GM12878 (cell line): ENCODE measurements at regions not wholly inside any gene's neighbourhood (a gene's known extent, or its start where the extent isn't known, plus 50 kb on each side); places are given as distances from the start of the nearest gene placed in this dataset.

ENCODE experiments used
- ATAC-seq: fragments of 200-7000 bp; cut with Tn5 transposase; 3 replicates; pipeline ENCODE4 v1.9.1; 2020; ENCODE audit warnings: mild to moderate bottlenecking, moderate library complexity
- BruUV-seq: library from RNA; stranded (reverse); fragments of 400-500 nt; replicated peaks from 2 replicates; lab custom pipeline; 2021; lab: Mats Ljungman, UMichigan
- CTCF ChIA-PET: fragments of 300-600 bp; sonication (Branson Sonifier 250); formaldehyde crosslinking; extraction: SDS; loops from one replicate; lab custom pipeline; 2021; ENCODE audit warnings: inconsistent platforms; lab: Yijun Ruan, JAX
- POLR2A ChIA-PET: fragments of 350-600 bp; formaldehyde crosslinking; extraction: SDS; loops from one replicate; lab custom pipeline; 2021; ENCODE audit warnings: inconsistent platforms; lab: Charles Lee
- RAD21 ChIA-PET: fragments of 300-600 bp; sonication (Branson Sonifier 250); formaldehyde crosslinking; loops from one replicate; lab custom pipeline; 2023; ENCODE audit warnings: antibody characterized with exemption; ENCODE audit not compliant: unreplicated experiment; lab: Charles Lee
- SMC1A ChIA-PET: fragments of 300-600 bp; sonication (Branson Sonifier 250); formaldehyde crosslinking; loops from one replicate; lab custom pipeline; 2023; ENCODE audit not compliant: unreplicated experiment, uncharacterized antibody; lab: Charles Lee
- DNase-seq: peaks from one replicate; pipeline ENCODE4 v3.0.0-alpha.2; 2011; ENCODE audit warnings: low read depth, low spot score
- FAIRE-seq: peaks from 3 replicates; lab custom pipeline; 2011; peaks lifted over from hg19 to GRCh38; lab: Jason Lieb, UNC
- H2AFZ ChIP-seq: 2 replicates; pipeline ENCODE4 v1.6.0; 2011; ENCODE audit warnings: low read depth, low read length, control low read depth; ENCODE audit not compliant: control insufficient read depth
- H3K27ac ChIP-seq: 2 replicates; pipeline ENCODE4 v1.5.1; 2011; ENCODE audit warnings: control low read depth; ENCODE audit not compliant: control insufficient read depth, insufficient read depth
- H3K27me3 ChIP-seq, 2 experiments: replicated peaks in 1 of 2; 2 replicates each; pipeline versions ENCODE4 v1.6.0 to v1.6.1; 2011; ENCODE audit warnings: low read length in 1 of 2; ENCODE audit not compliant: control insufficient read depth in 2 of 2, insufficient read depth in 2 of 2
- H3K36me3 ChIP-seq, 2 experiments: 2 replicates each; pipeline ENCODE4 v1.5.1; 2011; ENCODE audit warnings: low read length in 1 of 2; ENCODE audit not compliant: control insufficient read depth in 2 of 2, insufficient read depth in 2 of 2
- H3K4me1 ChIP-seq: 2 replicates; pipeline ENCODE4 v1.6.1; 2011; ENCODE audit warnings: mild to moderate bottlenecking, low read length, moderate library complexity, mixed read lengths; ENCODE audit not compliant: control insufficient read depth, insufficient read depth
- H3K4me2 ChIP-seq: 2 replicates; pipeline ENCODE4 v1.6.0; 2011; ENCODE audit warnings: control low read depth; ENCODE audit not compliant: control insufficient read depth, insufficient read depth
- H3K4me3 ChIP-seq: fragments of 200-600 bp; sonication (generic); 2 replicates; pipeline ENCODE4 v1.5.1; 2016
- H3K79me2 ChIP-seq: 2 replicates; pipeline ENCODE4 v1.6.0; 2011; ENCODE audit warnings: low read length; ENCODE audit not compliant: control insufficient read depth, insufficient read depth
- H3K9ac ChIP-seq: 2 replicates; pipeline ENCODE4 v1.8.0; 2011; ENCODE audit warnings: low read length, control low read depth, mixed read lengths; ENCODE audit not compliant: control insufficient read depth, insufficient read depth
- H3K9me3 ChIP-seq: replicated peaks from 3 replicates; pipeline ENCODE4 v1.5.1; 2011; ENCODE audit warnings: mild to moderate bottlenecking, low read length; ENCODE audit not compliant: control insufficient read depth, insufficient read depth
- H4K20me1 ChIP-seq: 2 replicates; pipeline ENCODE4 v1.6.0; 2011; ENCODE audit not compliant: control insufficient read depth, insufficient read depth
- BACH1 ChIP-seq: fragments of 450-650 bp; IDR thresholded peaks from 2 replicates; pipeline ENCODE4 v1.6.1; 2017; ENCODE audit warnings: mild to moderate bottlenecking, borderline replicate concordance
- HDAC2 ChIP-seq: fragments of 200-600 bp; sonication (generic); IDR thresholded peaks from 2 replicates; pipeline ENCODE4 v1.6.1; 2017
- IKZF2 ChIP-seq, 2 experiments: fragments of 450-650 bp; IDR thresholded peaks; 2 replicates each; pipeline ENCODE4 v1.6.1; 2017; ENCODE audit warnings: mild to moderate bottlenecking in 2 of 2, moderate library complexity in 2 of 2
- KAT2A ChIP-seq: conservative IDR thresholded peaks from 2 replicates; pipeline ENCODE4 v1.6.1; 2011; ENCODE audit warnings: low read depth, low read length; ENCODE audit not compliant: control insufficient read depth
- KDM1A ChIP-seq: fragments of 200-600 bp; sonication (generic); IDR thresholded peaks from 2 replicates; pipeline ENCODE4 v1.6.1; 2016; ENCODE audit warnings: borderline replicate concordance
- NFXL1 ChIP-seq: fragments of 450-650 bp; IDR thresholded peaks from 2 replicates; pipeline ENCODE4 v1.6.1; 2017; ENCODE audit warnings: antibody characterized with exemption, mild to moderate bottlenecking, borderline replicate concordance
- PAX8 ChIP-seq: fragments of 450-650 bp; IDR thresholded peaks from 2 replicates; pipeline ENCODE4 v1.6.1; 2017; ENCODE audit warnings: mild to moderate bottlenecking, moderate library complexity
- PML ChIP-seq: IDR thresholded peaks from 2 replicates; pipeline ENCODE4 v1.6.1; 2012; ENCODE audit warnings: low read length, inconsistent platforms
- USF1 ChIP-seq: IDR thresholded peaks from 2 replicates; pipeline ENCODE4 v1.6.1; 2011; ENCODE audit warnings: borderline replicate concordance, low read depth, mild to moderate bottlenecking, moderate library complexity, mixed read lengths, low read length; ENCODE audit not compliant: insufficient read depth; ENCODE audit errors: extremely low read length
- WGBS: methylation state at CpG from one replicate; pipeline ENCODE4 v1.1.6; 2016; ENCODE audit warnings: low lambda C conversion rate; ENCODE audit not compliant: insufficient replicate concordance, insufficient coverage; ENCODE audit errors: missing lambda C conversion rate; 5-methylcytosine and 5-hydroxymethylcytosine counted together
- in situ Hi-C: fragments of 300-500 bp; cut with MboI; formaldehyde crosslinking; loops from 9 replicates; pipeline ENCODE4 v1.14.3; 2018; ENCODE audit warnings: mixed read lengths
- intact Hi-C: fragments of 100-400 bp; cut with micrococcal nuclease; formaldehyde crosslinking; loops from one replicate; pipeline ENCODE4 v1.14.2; 2022; ENCODE audit not compliant: unreplicated experiment
- TF ChIP-seq, protein P1 (sequence below): fragments of 450-650 bp; IDR thresholded peaks from 2 replicates; pipeline ENCODE4 v1.6.1; 2016; ENCODE audit warnings: mild to moderate bottlenecking, moderate library complexity, borderline replicate concordance
- TF ChIP-seq, protein P2 (sequence below): fragments of 150-350 bp; IDR thresholded peaks from 2 replicates; pipeline ENCODE4 v1.6.1; 2014; ENCODE audit warnings: mild to moderate bottlenecking, low read depth, low read length
- TF ChIP-seq, protein P3 (sequence below): IDR thresholded peaks from 2 replicates; pipeline ENCODE4 v1.6.1; 2011; ENCODE audit warnings: low read depth, low read length, improper control_type of control experiment, borderline replicate concordance

DNA sequence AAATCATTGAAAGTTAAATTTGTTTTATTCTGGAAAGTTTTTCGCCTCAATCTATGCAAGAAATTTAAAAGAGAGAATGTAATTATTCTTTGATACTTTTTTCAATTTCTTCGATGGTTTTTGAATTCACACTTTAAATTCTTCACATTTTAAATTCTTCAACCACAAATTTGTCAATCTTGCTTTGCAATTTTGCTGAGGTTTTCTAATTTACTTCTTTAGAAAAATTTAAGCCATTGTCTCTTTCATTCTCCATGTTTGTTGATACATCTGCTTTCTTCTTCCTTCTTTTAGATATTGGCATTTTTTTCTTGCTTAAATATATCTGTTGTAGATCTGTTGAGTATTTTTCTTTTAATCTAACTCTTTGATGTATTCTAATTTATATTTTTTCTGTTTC, 301.9 kb upstream of the DSEL start:
- Histone ChIP-seq H3K9ac (no peak overlapping the region), H4K20me1 (no peaks in the 10 kb centered on the region), H3K9me3 (no peaks in the 10 kb centered on the region), H3K27me3 (no peaks in the 10 kb centered on the region), H3K79me2 (no peaks in the 10 kb centered on the region), H2AFZ (no peak overlapping the region), H3K4me3 (no peak overlapping the region), H3K4me2 (no peak overlapping the region), H3K27ac (no peak overlapping the region), H3K36me3 (no peaks in the 10 kb centered on the region), H3K4me1 (no peaks in the 10 kb centered on the region)
- TF ChIP-seq HDAC2 (no peak), KAT2A (no peak), PML (no peak), NFXL1 (no peak), BACH1 (no peak), IKZF2 (IDR thresholded peaks at IDR 0.05) (no peak), USF1 (no peak), PAX8 (no peak), KDM1A (no peak)
- TF ChIP-seq, protein P1, sequence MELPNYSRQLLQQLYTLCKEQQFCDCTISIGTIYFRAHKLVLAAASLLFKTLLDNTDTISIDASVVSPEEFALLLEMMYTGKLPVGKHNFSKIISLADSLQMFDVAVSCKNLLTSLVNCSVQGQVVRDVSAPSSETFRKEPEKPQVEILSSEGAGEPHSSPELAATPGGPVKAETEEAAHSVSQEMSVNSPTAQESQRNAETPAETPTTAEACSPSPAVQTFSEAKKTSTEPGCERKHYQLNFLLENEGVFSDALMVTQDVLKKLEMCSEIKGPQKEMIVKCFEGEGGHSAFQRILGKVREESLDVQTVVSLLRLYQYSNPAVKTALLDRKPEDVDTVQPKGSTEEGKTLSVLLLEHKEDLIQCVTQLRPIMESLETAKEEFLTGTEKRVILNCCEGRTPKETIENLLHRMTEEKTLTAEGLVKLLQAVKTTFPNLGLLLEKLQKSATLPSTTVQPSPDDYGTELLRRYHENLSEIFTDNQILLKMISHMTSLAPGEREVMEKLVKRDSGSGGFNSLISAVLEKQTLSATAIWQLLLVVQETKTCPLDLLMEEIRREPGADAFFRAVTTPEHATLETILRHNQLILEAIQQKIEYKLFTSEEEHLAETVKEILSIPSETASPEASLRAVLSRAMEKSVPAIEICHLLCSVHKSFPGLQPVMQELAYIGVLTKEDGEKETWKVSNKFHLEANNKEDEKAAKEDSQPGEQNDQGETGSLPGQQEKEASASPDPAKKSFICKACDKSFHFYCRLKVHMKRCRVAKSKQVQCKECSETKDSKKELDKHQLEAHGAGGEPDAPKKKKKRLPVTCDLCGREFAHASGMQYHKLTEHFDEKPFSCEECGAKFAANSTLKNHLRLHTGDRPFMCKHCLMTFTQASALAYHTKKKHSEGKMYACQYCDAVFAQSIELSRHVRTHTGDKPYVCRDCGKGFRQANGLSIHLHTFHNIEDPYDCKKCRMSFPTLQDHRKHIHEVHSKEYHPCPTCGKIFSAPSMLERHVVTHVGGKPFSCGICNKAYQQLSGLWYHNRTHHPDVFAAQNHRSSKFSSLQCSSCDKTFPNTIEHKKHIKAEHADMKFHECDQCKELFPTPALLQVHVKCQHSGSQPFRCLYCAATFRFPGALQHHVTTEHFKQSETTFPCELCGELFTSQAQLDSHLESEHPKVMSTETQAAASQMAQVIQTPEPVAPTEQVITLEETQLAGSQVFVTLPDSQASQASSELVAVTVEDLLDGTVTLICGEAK: no peak
- TF ChIP-seq, protein P2, sequence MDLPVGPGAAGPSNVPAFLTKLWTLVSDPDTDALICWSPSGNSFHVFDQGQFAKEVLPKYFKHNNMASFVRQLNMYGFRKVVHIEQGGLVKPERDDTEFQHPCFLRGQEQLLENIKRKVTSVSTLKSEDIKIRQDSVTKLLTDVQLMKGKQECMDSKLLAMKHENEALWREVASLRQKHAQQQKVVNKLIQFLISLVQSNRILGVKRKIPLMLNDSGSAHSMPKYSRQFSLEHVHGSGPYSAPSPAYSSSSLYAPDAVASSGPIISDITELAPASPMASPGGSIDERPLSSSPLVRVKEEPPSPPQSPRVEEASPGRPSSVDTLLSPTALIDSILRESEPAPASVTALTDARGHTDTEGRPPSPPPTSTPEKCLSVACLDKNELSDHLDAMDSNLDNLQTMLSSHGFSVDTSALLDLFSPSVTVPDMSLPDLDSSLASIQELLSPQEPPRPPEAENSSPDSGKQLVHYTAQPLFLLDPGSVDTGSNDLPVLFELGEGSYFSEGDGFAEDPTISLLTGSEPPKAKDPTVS: no peak
- TF ChIP-seq, protein P3, sequence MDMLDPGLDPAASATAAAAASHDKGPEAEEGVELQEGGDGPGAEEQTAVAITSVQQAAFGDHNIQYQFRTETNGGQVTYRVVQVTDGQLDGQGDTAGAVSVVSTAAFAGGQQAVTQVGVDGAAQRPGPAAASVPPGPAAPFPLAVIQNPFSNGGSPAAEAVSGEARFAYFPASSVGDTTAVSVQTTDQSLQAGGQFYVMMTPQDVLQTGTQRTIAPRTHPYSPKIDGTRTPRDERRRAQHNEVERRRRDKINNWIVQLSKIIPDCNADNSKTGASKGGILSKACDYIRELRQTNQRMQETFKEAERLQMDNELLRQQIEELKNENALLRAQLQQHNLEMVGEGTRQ: no peak
- in situ Hi-C loops (no loop called here), intact Hi-C loops (no loop called here)
- WGBS: 0% methylated on average over 2 of the region's 2 CpGs
- DNase-seq (no peak), FAIRE-seq (no peak), ATAC-seq (no peak)
- SMC1A ChIA-PET: no interaction called here
- no TSS peak for BruUV-seq
- CTCF ChIA-PET: no interaction called here
- POLR2A ChIA-PET: no interaction called here
- RAD21 ChIA-PET: no interaction called here
